HG03159 (cell line): ENCODE measurements at regions not wholly inside any gene's neighbourhood (a gene's known extent, or its start where the extent isn't known, plus 50 kb on each side); places are given as distances from the start of the nearest gene placed in this dataset.

Experiments
- ATAC-seq: cut with Tn5 transposase; IDR thresholded peaks from one replicate; pipeline ENCODE4 v1.9.1; 2021; ENCODE audit warnings: mild to moderate bottlenecking, moderate library complexity; ENCODE audit not compliant: unreplicated experiment

- no peak for ATAC-seq
Measured at GRCh38 chr9:14434158-14434504, 120.2 kb upstream of the NFIB start.

- no peak for ATAC-seq
Measured at GRCh38 chr9:14433351-14434157, 119.6 kb upstream of the NFIB start.

- no peak for ATAC-seq
Measured at GRCh38 chr9:14432666-14433350, 118.9 kb upstream of the NFIB start.

GRCh38 chr9:14428781-14429230 lies 114.9 kb upstream of the NFIB start:
- peak; percentile 73 for ATAC-seq

- ATAC-seq, result no peak
Measured at GRCh38 chr9:14427419-14427818, 113.5 kb upstream of the NFIB start.

- no peak for ATAC-seq
Measured at GRCh38 chr9:14424983-14425382, 111.0 kb upstream of the NFIB start.

GRCh38 chr9:14424289-14424688 lies 110.3 kb upstream of the NFIB start:
- ATAC-seq, result no peak

- ATAC-seq, result no peak
Measured at GRCh38 chr9:14423815-14424261, 109.9 kb upstream of the NFIB start.

- ATAC-seq, result no peak
Measured at GRCh38 chr9:14421291-14421690, 107.3 kb upstream of the NFIB start.

- no peak for ATAC-seq
Measured at GRCh38 chr9:14418941-14419937, 105.3 kb upstream of the NFIB start.

GRCh38 chr9:14418301-14418940 lies 104.5 kb upstream of the NFIB start:
- no peak for ATAC-seq

- ATAC-seq, result no peak
Measured at GRCh38 chr9:14417237-14417636, 103.3 kb upstream of the NFIB start.

GRCh38 chr9:14415947-14416346 lies 102.0 kb upstream of the NFIB start:
- no peak for ATAC-seq

- no peak for ATAC-seq
Measured at GRCh38 chr9:14413812-14414211, 99.9 kb upstream of the NFIB start.

- no peak for ATAC-seq
Measured at GRCh38 chr9:14412775-14413174, 98.8 kb upstream of the NFIB start.

GRCh38 chr9:14406463-14406862 lies 92.5 kb upstream of the NFIB start:
- no peak for ATAC-seq

- no peak for ATAC-seq
Measured at GRCh38 chr9:14405176-14405706, 91.3 kb upstream of the NFIB start.

- ATAC-seq, result no peak
Measured at GRCh38 chr9:14403081-14403480, 89.1 kb upstream of the NFIB start.

- no peak for ATAC-seq
Measured at GRCh38 chr9:14402583-14402982, 88.6 kb upstream of the NFIB start.

- no peak for ATAC-seq
Measured at GRCh38 chr9:14401911-14402310, 88.0 kb upstream of the NFIB start.

- no peak for ATAC-seq
Measured at GRCh38 chr9:14400658-14400995, 86.7 kb upstream of the NFIB start.
